ENCODE measurements at regions not wholly inside any gene's neighbourhood (a gene's known extent, or its start where the extent isn't known, plus 50 kb on each side); places are given as distances from the start of the nearest gene placed in this dataset.

DNA sequence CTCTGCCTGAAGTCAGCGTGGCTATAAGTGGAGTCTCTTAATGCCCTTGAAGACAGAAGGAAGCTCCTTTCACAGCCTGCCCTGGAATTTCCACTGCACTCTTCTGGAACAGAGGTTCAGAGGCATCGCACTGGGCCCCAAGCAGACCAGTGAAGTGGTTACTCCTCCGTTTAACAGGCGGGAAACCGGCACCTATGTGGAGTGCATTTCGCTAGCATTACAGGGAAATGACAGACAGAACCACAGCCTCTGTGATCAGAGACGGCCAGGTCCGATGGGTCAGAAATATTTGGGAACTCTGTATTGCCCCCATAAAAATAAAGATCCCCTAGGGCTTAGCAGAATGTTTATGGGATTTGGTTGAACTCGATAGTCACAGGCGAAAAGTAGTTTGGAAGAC is 406.9 kb upstream of the PRKCQ start:
- H3K4me1 ChIP-seq (ENCODE audit: control insufficient read depth in 1 of 2, insufficient read depth in 2 of 2, low read length in 2 of 2), result no peaks in the 10 kb centered on the region
- H3K4me3 ChIP-seq (replicated peaks in 1 of 2; ENCODE audit: low read depth in 1 of 2, low read length in 2 of 2), result no peak overlapping the region
- peaks cover 4% of the 10 kb centered on the region; the same call in 1 of the 2 replicates for H3K27me3 ChIP-seq (ENCODE audit: insufficient read depth, low read length)
- POLR2A ChIA-PET, result no interaction called here
- DNase-seq (ENCODE audit: low read depth, low spot score), result no peak
- CTCF ChIA-PET, result no interaction called here
- no peaks in the 10 kb centered on the region for H3K36me3 ChIP-seq (ENCODE audit: control insufficient read depth in 1 of 2, insufficient read depth in 2 of 2, low read length in 2 of 2)
- no peak overlapping the region for H3K4me2 ChIP-seq (ENCODE audit: low read length)
- TF ChIP-seq, protein P1, sequence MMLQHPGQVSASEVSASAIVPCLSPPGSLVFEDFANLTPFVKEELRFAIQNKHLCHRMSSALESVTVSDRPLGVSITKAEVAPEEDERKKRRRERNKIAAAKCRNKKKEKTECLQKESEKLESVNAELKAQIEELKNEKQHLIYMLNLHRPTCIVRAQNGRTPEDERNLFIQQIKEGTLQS (IDR thresholded peaks at IDR 0.05), result no peak
- TF ChIP-seq JUND (IDR thresholded peaks at IDR 0.05), result no peak
- no peak for TF ChIP-seq TCF7L2 (IDR thresholded peaks at IDR 0.05; ENCODE audit: borderline replicate concordance, extremely low read depth, insufficient read depth, insufficient read length)
- TF ChIP-seq CEBPB (IDR thresholded peaks at IDR 0.05; ENCODE audit: low read depth), result no peak
- TF ChIP-seq, protein P2, sequence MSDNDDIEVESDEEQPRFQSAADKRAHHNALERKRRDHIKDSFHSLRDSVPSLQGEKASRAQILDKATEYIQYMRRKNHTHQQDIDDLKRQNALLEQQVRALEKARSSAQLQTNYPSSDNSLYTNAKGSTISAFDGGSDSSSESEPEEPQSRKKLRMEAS (IDR thresholded peaks at IDR 0.05), result no peak
- TF ChIP-seq YY1 (IDR thresholded peaks at IDR 0.05; ENCODE audit: extremely low read depth, insufficient replicate concordance, low read depth, low read length), result no peak
- TF ChIP-seq, protein P3, sequence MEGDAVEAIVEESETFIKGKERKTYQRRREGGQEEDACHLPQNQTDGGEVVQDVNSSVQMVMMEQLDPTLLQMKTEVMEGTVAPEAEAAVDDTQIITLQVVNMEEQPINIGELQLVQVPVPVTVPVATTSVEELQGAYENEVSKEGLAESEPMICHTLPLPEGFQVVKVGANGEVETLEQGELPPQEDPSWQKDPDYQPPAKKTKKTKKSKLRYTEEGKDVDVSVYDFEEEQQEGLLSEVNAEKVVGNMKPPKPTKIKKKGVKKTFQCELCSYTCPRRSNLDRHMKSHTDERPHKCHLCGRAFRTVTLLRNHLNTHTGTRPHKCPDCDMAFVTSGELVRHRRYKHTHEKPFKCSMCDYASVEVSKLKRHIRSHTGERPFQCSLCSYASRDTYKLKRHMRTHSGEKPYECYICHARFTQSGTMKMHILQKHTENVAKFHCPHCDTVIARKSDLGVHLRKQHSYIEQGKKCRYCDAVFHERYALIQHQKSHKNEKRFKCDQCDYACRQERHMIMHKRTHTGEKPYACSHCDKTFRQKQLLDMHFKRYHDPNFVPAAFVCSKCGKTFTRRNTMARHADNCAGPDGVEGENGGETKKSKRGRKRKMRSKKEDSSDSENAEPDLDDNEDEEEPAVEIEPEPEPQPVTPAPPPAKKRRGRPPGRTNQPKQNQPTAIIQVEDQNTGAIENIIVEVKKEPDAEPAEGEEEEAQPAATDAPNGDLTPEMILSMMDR (IDR thresholded peaks at IDR 0.05 in 2 of 3, conservative IDR thresholded peaks at IDR 0.05 in 1 of 3; ENCODE audit: borderline replicate concordance in 1 of 3, insufficient read depth in 1 of 3, low read depth in 2 of 3, low read length in 2 of 3), result no peak
- no peak for TF ChIP-seq POLR2AphosphoS5 (IDR thresholded peaks at IDR 0.05; ENCODE audit: low read depth, low read length)
- no peak for TF ChIP-seq EZH2phosphoT487 (IDR thresholded peaks at IDR 0.05; ENCODE audit: borderline replicate concordance)
- TF ChIP-seq POLR2A (IDR thresholded peaks at IDR 0.05; ENCODE audit: borderline replicate concordance, extremely low read depth, insufficient read depth, insufficient read length), result no peak
- no peak for TF ChIP-seq RAD21 (IDR thresholded peaks at IDR 0.05; ENCODE audit: low read depth)
- TF ChIP-seq ZNF274 (IDR thresholded peaks at IDR 0.05; ENCODE audit: low read depth, low read length), result no peak
- TF ChIP-seq ELF1 (IDR thresholded peaks at IDR 0.05; ENCODE audit: borderline replicate concordance, low read depth), result no peak
- TF ChIP-seq EZH2 (IDR thresholded peaks at IDR 0.05), result no peak
- no peak for TF ChIP-seq FOSL1 (IDR thresholded peaks at IDR 0.05; ENCODE audit: low read depth)
- no peak for TF ChIP-seq CBX3 (IDR thresholded peaks at IDR 0.05; ENCODE audit: low read depth)
- no peak for ATAC-seq
- H2AFZ ChIP-seq (ENCODE audit: low read depth, low read length, poor library complexity, severe bottlenecking), result no peak overlapping the region
- H3K27ac ChIP-seq (ENCODE audit: low read depth, low read length), result no peak overlapping the region
- H4K20me1 ChIP-seq (ENCODE audit: insufficient read depth), result no peaks in the 10 kb centered on the region
- no peak overlapping the region for H3K9ac ChIP-seq (ENCODE audit: low read length)
- no peaks in the 10 kb centered on the region for H3K79me2 ChIP-seq (ENCODE audit: insufficient read depth, low read length)
- no peaks in the 10 kb centered on the region for H3K9me3 ChIP-seq (ENCODE audit: control insufficient read depth in 1 of 2, insufficient read depth in 1 of 2, low read depth in 1 of 2, low read length in 2 of 2)
- RAD21 ChIA-PET (ENCODE audit: low non-redundant PET in 1 of 2, low total read pairs in 2 of 2, uncharacterized antibody in 2 of 2, unreplicated experiment in 2 of 2), result no interaction called here
- no peaks in the 10 kb centered on the region for H3K9me2 ChIP-seq (ENCODE audit: insufficient read depth)
- no TSS peak for BruUV-seq (replicated peaks)
- intact Hi-C loops (cut with micrococcal nuclease), result no loop called here

Measured in HCT116 (cell line).